ENCODE measurements at regions not wholly inside any gene's neighbourhood (a gene's known extent, or its start where the extent isn't known, plus 50 kb on each side); places are given as distances from the start of the nearest gene placed in this dataset.
"Not testable (repeated sequence)": the region's sequence is repeated elsewhere in the genome, so short reads cannot be mapped to it uniquely, and the experiment has no call there.

GRCh38 chr2:163187995-163188655 is 349.6 kb upstream of the KCNH7 start:
- no peak for DNase-seq (ENCODE audit: low read depth, low spot score)

GRCh38 chr2:163187119-163187518 is 348.6 kb upstream of the KCNH7 start:
- DNase-seq (ENCODE audit: low read depth, low spot score), result no peak

- no peak for DNase-seq (ENCODE audit: low read depth, low spot score)
Observed at GRCh38 chr2:163185160-163185559, 346.6 kb upstream of the KCNH7 start.

- no peak for DNase-seq (ENCODE audit: low read depth, low spot score)
Observed at GRCh38 chr2:163182764-163183354, 344.3 kb upstream of the KCNH7 start.

- DNase-seq (ENCODE audit: low read depth, low spot score), result no peak
Observed at GRCh38 chr2:163177592-163177991, 339.0 kb upstream of the KCNH7 start.

- no peak for DNase-seq (ENCODE audit: low read depth, low spot score)
Observed at GRCh38 chr2:163175294-163175693, 336.7 kb upstream of the KCNH7 start.

GRCh38 chr2:163173591-163173990 is 335.0 kb upstream of the KCNH7 start:
- no peak for DNase-seq (ENCODE audit: low read depth, low spot score)

- no peak for DNase-seq (ENCODE audit: low read depth, low spot score)
Observed at GRCh38 chr2:163171786-163172530, 333.4 kb upstream of the KCNH7 start.

GRCh38 chr2:163157891-163158496 is 319.4 kb upstream of the KCNH7 start:
- DNase-seq (ENCODE audit: low read depth, low spot score), result peak; percentile 8

- no peak for DNase-seq (ENCODE audit: low read depth, low spot score)
Observed at GRCh38 chr2:163157411-163157810, 318.8 kb upstream of the KCNH7 start.

GRCh38 chr2:163155925-163156324 is 317.4 kb upstream of the KCNH7 start:
- no peak for DNase-seq (ENCODE audit: low read depth, low spot score)

GRCh38 chr2:163155279-163155883 is 316.8 kb upstream of the KCNH7 start:
- DNase-seq (ENCODE audit: low read depth, low spot score), result peak; percentile 8

- no peak for DNase-seq (ENCODE audit: low read depth, low spot score)
Observed at GRCh38 chr2:163142618-163143017, 304.1 kb upstream of the KCNH7 start.

- DNase-seq (ENCODE audit: low read depth, low spot score), result no peak
Observed at GRCh38 chr2:163138947-163139346, 300.4 kb upstream of the KCNH7 start.

- DNase-seq (ENCODE audit: low read depth, low spot score), result no peak
Observed at GRCh38 chr2:163135256-163135655, 296.7 kb upstream of the KCNH7 start.

- DNase-seq (ENCODE audit: low read depth, low spot score), result no peak
Observed at GRCh38 chr2:163133602-163134001, 295.0 kb upstream of the KCNH7 start.

GRCh38 chr2:163132850-163133249 is 294.3 kb upstream of the KCNH7 start:
- DNase-seq (ENCODE audit: low read depth, low spot score), result no peak

GRCh38 chr2:163132207-163132606 is 293.6 kb upstream of the KCNH7 start:
- not testable (repeated sequence) for DNase-seq (ENCODE audit: low read depth, low spot score)

GRCh38 chr2:163123526-163123925 is 285.0 kb upstream of the KCNH7 start:
- no peak for DNase-seq (ENCODE audit: low read depth, low spot score)

- DNase-seq (ENCODE audit: low read depth, low spot score), result no peak
Observed at GRCh38 chr2:163122257-163122656, 283.7 kb upstream of the KCNH7 start.

- DNase-seq (ENCODE audit: low read depth, low spot score), result no peak
Observed at GRCh38 chr2:163121483-163121882, 282.9 kb upstream of the KCNH7 start.

- DNase-seq (ENCODE audit: low read depth, low spot score), result no peak
Observed at GRCh38 chr2:163119966-163120365, 281.4 kb upstream of the KCNH7 start.

All from brain pericyte (primary cell).